ENCODE measurements at regions not wholly inside any gene's neighbourhood (a gene's known extent, or its start where the extent isn't known, plus 50 kb on each side); places are given as distances from the start of the nearest gene placed in this dataset.

DNA sequence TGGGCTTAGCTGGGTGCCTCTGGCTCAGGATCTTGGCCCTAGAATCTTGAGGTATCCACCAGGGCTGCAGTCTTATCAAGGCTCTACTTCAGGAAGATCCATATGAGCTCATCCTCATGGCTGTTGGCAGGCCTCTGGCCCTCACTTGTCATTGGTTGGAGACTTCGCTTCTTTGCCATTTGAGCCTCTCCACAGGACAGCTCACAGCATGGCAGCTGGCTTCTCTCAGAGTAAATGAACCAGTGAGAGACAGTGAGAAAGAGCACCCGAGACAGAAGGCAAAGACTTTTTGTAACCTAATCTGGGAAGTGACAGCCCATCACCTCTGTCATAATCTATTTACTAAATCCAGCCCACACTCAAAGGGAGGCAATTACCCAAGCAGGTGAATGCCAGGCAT lies 236.8 kb downstream of the GPAT3 start:
- no peak for TF ChIP-seq CTCF (IDR thresholded peaks at IDR 0.05; ENCODE audit: low read depth, low read length)
- TF ChIP-seq EZH2phosphoT487 (IDR thresholded peaks at IDR 0.05; ENCODE audit: low read depth), result no peak

Measured in OCI-LY3 (cell line).